ENCODE measurements at regions not wholly inside any gene's neighbourhood (a gene's known extent, or its start where the extent isn't known, plus 50 kb on each side); places are given as distances from the start of the nearest gene placed in this dataset.
"Not testable (repeated sequence)": the region's sequence is repeated elsewhere in the genome, so short reads cannot be mapped to it uniquely, and the experiment has no call there.

DNA sequence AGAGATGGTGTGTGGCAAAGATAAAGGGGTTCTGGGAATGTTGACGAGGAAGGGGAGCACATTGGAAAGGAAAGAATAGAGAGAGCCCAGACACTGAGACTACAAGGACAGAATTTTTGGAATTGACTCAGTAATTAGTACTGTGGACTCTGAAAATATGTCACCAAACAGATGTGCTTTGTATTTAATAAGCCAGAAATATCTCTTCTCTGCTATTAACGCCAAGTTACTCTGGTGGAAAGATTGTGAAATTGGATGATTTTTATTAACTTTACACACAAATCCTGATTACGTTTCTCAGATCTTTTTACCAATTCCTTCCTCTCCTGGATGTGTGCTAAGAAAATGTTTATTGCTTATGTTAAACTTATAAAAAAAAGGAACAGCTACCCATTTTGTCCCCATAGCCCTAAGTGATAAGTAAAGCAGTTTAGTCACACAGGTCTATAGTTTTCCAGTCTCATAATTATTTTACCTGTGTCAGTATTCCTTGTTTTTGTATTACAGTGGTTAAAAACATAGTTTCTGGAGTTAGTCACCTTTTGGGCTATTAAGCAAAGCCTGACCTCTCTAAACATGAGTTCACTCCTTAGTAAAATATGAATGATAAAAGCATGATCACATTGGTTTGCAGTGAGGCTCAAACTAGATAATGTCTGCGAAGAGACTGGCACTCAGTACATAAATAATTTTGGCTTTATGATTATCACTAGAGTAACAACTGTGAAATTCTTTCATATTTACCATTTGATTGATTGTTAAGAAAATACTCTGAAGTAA, 1068.3 kb downstream of the STIM2 start:
- H3K27me3 Mint-ChIP-seq = no peaks in the 10 kb centered on the region
- H3K4me1 Mint-ChIP-seq (ENCODE audit: low read depth) = no peaks in the 10 kb centered on the region
- no peak overlapping the region for H3K27ac Mint-ChIP-seq
- no peaks in the 10 kb centered on the region for H3K36me3 Mint-ChIP-seq (ENCODE audit: low read depth)
- no peak for DNase-seq
- no peak overlapping the region for H3K4me3 Mint-ChIP-seq
- H3K9me3 Mint-ChIP-seq = peaks cover 15% of the 10 kb centered on the region

DNA sequence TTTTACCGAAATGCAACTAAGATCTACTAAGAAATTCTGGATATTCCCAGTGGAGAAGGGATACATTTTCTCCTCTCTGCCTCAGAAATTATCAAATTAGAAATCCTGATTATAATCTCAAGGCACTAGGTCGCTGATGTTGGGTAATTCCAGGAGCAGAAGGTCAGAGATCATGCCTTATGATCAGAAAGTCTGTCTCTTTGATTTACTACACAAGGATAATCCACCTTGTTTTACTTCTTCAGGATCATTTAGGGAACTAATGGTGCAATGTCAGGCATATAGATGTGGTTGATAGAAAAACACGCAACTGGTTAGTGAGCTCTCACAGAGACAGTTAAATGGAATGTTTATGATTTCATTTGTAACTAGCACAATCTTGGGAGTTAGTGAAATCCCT, 1069.7 kb downstream of the STIM2 start:
- H3K4me3 Mint-ChIP-seq = no peak overlapping the region
- no peaks in the 10 kb centered on the region for H3K36me3 Mint-ChIP-seq (ENCODE audit: low read depth)
- no peaks in the 10 kb centered on the region for H3K27me3 Mint-ChIP-seq

DNA sequence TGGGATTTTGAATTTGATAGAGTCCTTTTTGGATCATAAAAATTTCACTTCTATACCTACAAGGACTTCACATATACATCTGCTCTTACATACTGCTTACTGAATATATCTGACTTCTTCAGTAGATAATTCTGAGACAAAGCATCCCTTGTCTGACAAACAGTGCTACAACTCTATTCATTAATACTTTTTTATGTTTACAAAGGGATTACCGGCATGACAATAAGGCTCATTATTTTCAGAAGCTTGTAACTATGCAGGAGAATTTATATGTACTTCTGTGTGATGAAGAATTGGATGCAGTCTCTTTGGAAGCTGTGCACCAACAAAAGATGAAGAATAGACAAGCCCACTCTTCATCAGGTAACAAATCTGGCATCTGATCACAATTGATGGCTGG, 1070.3 kb downstream of the STIM2 start:
- no peaks in the 10 kb centered on the region for H3K4me1 Mint-ChIP-seq (ENCODE audit: low read depth)
- no peak for DNase-seq
- H3K27me3 Mint-ChIP-seq = no peaks in the 10 kb centered on the region
- H3K4me3 Mint-ChIP-seq = no peak overlapping the region
- H3K9me3 Mint-ChIP-seq = peaks cover 18% of the 10 kb centered on the region
- no peaks in the 10 kb centered on the region for H3K36me3 Mint-ChIP-seq (ENCODE audit: low read depth)
- H3K27ac Mint-ChIP-seq = no peak overlapping the region

More for the DNA sequence above, 1069.7 kb downstream of the STIM2 start:
- Mint-ChIP-seq H3K9me3 (peaks cover 15% of the 10 kb centered on the region), H3K4me1 (ENCODE audit: low read depth) (no peaks in the 10 kb centered on the region), H3K27ac (no peak overlapping the region)
- no peak for DNase-seq

DNA sequence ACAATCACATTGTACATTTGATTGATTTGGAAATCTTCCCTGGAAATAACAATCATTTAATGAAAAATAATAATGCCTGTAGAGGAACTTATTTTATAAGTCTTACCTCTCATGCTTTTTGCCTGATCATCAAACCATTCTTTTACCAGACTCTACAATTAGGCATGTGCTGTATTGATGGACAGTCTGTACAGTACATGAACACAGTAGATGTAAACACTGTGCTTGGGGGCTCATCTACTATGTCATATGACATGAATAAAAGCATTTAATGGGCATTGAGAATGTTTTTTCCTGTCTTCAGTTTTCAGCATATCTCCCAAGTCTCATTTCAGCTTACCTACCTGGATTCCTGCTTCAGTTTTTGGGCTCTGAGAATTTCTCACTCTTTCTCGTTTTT, 1070.9 kb downstream of the STIM2 start:
- no peak overlapping the region for H3K4me3 Mint-ChIP-seq
- H3K9me3 Mint-ChIP-seq = peaks cover 16% of the 10 kb centered on the region
- H3K36me3 Mint-ChIP-seq (ENCODE audit: low read depth) = no peaks in the 10 kb centered on the region
- no peak for DNase-seq
- no peaks in the 10 kb centered on the region for H3K4me1 Mint-ChIP-seq (ENCODE audit: low read depth)
- H3K27me3 Mint-ChIP-seq = no peaks in the 10 kb centered on the region
- H3K27ac Mint-ChIP-seq = no peak overlapping the region

DNA sequence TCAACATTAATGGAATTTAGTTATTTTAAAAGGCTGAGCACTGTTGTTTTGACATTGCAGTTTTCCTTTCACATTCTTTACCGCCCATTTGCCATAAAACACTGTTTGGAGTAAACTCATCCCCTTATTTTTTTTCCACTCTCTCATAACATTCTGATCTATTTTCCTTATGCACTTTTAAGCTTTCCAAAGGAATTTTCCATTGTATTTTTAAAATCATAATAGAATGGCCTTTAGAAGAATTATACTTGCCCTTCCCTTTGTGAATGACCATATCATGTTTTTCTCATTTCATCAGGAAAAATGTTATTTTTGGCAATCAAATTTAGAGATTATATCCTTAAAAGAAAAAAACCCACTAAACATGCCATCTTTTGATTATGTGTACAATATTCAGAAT, 1074.2 kb downstream of the STIM2 start:
- Mint-ChIP-seq H3K9me3 (peaks cover 11% of the 10 kb centered on the region), H3K4me1 (ENCODE audit: low read depth) (no peaks in the 10 kb centered on the region), H3K27me3 (no peaks in the 10 kb centered on the region), H3K27ac (no peak overlapping the region), H3K4me3 (no peak overlapping the region), H3K36me3 (ENCODE audit: low read depth) (no peaks in the 10 kb centered on the region)
- DNase-seq = no peak

DNA sequence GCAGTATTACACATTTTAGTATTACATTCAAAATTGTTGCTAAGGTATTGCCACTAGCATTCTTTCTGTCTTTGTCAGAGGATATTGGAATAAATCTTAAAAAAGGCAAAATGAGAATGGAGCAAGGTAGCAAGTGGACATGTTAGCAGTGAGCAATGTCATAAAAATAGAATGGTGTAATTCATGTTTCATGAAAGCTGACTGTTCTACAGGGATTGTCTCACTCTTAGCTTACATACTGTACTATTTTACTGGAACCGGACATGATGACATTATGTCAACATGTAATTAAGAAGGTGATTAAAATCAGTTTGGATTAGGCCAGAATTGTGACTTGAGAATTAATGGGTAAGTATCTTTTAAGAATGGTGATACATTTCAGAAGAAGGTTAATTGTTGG, 1086.2 kb downstream of the STIM2 start:
- Mint-ChIP-seq H3K27ac (no peak overlapping the region), H3K4me3 (no peak overlapping the region), H3K36me3 (ENCODE audit: low read depth) (no peaks in the 10 kb centered on the region), H3K9me3 (peaks cover 12% of the 10 kb centered on the region), H3K27me3 (no peaks in the 10 kb centered on the region), H3K4me1 (ENCODE audit: low read depth) (no peaks in the 10 kb centered on the region)
- no peak for DNase-seq

DNA sequence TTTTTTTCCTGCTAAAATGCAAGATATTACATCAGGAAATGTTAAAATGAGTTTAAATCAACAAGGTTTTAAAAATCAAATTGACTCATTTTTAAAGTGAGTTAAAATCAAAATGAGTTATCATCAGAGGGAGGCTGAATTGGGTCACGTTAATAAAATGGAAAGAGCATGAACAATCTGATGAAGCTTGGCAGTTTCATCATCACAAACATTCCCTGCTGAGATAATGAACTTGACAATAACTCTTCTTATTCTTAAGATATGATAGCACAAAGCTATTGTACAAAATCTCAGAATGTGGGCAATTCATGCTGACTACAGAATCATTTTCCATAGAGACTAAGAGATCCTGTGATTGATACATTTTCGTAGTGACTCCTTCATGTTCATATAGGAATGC, 1086.7 kb downstream of the STIM2 start:
- Mint-ChIP-seq H3K27me3 (no peaks in the 10 kb centered on the region), H3K9me3 (peaks cover 12% of the 10 kb centered on the region), H3K36me3 (ENCODE audit: low read depth) (no peaks in the 10 kb centered on the region), H3K4me1 (ENCODE audit: low read depth) (no peaks in the 10 kb centered on the region), H3K27ac (no peak overlapping the region), H3K4me3 (no peak overlapping the region)
- no peak for DNase-seq

DNA sequence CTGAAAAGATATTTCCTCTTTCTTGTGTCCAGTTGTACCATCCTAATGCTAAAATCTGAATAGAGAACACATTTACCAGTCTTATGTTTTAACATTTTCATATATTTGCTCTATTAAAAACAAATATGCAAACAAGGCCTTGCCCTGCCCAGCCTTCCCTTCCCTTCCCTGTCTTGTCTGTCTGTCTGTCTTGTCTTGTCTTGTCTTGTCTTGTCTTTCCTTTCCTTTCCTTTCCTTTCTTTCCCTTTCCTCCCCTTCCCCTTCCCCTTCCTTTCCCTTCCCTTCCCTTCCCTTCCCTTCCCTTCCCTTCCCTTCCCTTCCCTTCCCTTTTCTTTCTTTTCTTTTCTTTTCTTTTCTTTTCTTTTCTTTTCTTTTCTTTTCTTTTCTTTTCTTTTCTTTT, 1103.5 kb downstream of the STIM2 start:
- Mint-ChIP-seq H3K27ac (no peak overlapping the region), H3K27me3 (no peaks in the 10 kb centered on the region), H3K36me3 (ENCODE audit: low read depth) (no peaks in the 10 kb centered on the region), H3K4me3 (no peak overlapping the region), H3K9me3 (peaks cover 12% of the 10 kb centered on the region), H3K4me1 (ENCODE audit: low read depth) (no peaks in the 10 kb centered on the region)
- no peak for DNase-seq

DNA sequence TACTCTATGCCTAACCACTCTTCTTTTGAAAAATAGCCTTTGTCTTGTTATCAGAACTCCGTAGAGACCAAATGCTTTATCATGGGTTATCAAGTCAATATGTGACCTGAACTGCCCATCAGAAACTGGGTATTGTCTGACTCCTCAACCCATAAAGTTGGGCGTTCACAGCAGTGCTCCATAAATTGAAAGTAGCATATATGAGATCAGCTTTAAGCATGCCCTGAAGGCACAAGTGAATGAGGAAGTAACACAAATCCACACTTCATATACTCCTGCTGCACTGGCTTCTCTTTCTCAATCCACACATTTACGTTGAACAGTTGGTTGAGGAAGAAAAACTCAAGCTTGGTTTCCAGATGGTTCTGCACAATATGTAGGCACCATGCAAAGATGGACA, 1106.0 kb downstream of the STIM2 start:
- no peaks in the 10 kb centered on the region for H3K36me3 Mint-ChIP-seq (ENCODE audit: low read depth)
- H3K27ac Mint-ChIP-seq = no peak overlapping the region
- no peak overlapping the region for H3K4me3 Mint-ChIP-seq
- DNase-seq = no peak
- H3K27me3 Mint-ChIP-seq = no peaks in the 10 kb centered on the region
- no peaks in the 10 kb centered on the region for H3K4me1 Mint-ChIP-seq (ENCODE audit: low read depth)
- peaks cover 8% of the 10 kb centered on the region for H3K9me3 Mint-ChIP-seq

DNA sequence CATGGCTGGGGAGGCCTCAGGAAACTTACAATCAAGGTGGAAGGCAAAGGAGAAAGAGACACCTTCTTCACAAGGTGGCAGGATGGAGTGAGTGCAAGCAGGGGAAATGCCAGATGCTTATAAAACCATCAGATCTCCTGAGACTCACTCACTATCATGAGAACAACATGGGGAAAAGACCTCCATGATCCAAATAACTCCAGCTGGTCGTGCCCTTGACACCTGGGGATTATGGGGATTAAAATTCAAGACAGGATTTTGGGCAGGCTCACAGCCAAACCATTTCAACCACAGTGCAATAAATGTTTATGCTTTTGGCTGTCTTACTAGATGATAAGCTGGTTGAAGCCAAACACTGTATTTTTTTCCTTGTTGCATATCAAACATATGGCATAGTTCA, 1112.4 kb downstream of the STIM2 start:
- Mint-ChIP-seq H3K27ac (no peak overlapping the region), H3K4me1 (ENCODE audit: low read depth) (no peaks in the 10 kb centered on the region), H3K27me3 (no peaks in the 10 kb centered on the region), H3K36me3 (ENCODE audit: low read depth) (no peaks in the 10 kb centered on the region), H3K9me3 (peaks cover 12% of the 10 kb centered on the region), H3K4me3 (no peak overlapping the region)
- DNase-seq = no peak

DNA sequence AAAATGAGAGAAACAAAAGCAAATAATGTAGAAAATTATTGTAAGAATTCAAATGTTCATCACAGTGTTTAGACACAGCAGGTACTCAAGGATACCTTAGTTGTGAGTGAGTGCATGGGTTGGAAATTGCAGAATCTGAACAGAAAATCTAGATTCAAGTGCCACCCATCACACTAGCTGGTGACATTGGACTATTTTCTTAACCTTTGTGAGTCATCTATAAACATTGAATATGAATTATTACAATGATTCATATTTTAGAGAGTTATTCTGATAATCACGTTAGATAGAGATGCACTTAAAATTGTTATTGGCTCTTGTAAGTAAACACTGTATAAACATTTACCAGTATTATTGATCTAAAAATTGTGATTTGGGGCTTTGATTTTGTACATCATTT, 1113.1 kb downstream of the STIM2 start:
- Mint-ChIP-seq H3K4me1 (ENCODE audit: low read depth) (no peaks in the 10 kb centered on the region), H3K4me3 (no peak overlapping the region), H3K27ac (no peak overlapping the region), H3K9me3 (peaks cover 11% of the 10 kb centered on the region), H3K27me3 (no peaks in the 10 kb centered on the region), H3K36me3 (ENCODE audit: low read depth) (no peaks in the 10 kb centered on the region)
- DNase-seq = no peak

DNA sequence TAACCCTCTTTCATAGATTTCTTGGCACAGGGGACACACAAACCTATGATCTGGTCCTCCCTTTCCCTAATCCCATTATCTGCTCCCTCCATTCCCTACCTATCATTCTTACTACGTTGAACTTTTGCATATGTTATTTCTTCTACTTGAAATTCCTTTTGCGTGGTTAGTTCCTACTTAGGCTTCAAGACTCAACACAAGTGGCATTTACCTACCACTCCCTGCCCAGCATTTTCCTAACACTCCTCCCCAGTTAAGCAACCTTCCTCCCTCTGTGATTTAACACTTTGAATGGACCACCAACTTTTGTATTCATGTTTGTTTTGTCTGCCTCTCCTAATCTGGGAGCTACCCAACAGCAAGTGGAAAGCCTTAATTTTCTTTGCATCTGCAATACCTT, 1113.7 kb downstream of the STIM2 start:
- no peak for DNase-seq
- peaks cover 17% of the 10 kb centered on the region for H3K9me3 Mint-ChIP-seq

DNA sequence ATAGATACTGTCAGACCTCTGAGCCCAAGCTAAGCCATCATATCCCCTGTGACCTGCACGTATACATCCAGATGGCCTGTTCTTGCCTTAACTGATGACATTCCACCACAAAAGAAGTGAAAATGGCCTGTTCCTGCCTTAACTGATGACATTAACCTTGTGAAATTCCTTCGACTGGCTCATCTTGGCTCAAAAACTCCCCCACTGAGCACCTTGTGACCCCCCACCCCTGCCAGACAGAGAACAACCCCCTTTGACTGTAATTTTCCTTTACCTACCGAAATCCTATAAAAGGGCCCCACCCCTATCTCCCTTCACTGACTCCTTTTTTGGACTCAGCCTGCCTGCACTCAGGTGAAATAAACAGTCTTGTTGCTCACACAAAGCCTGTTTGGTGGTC, 1114.2 kb downstream of the STIM2 start:
- H3K27ac Mint-ChIP-seq; H3K27me3 Mint-ChIP-seq; DNase-seq; H3K4me3 Mint-ChIP-seq; H3K4me1 Mint-ChIP-seq (ENCODE audit: low read depth); H3K36me3 Mint-ChIP-seq (ENCODE audit: low read depth): not testable (repeated sequence)
- peaks cover 17% of the 10 kb centered on the region for H3K9me3 Mint-ChIP-seq

More for the DNA sequence above, 1113.7 kb downstream of the STIM2 start:
- no peaks in the 10 kb centered on the region for H3K4me1 Mint-ChIP-seq (ENCODE audit: low read depth)
- H3K27ac Mint-ChIP-seq = no peak overlapping the region
- no peaks in the 10 kb centered on the region for H3K36me3 Mint-ChIP-seq (ENCODE audit: low read depth)
- H3K4me3 Mint-ChIP-seq = no peak overlapping the region
- no peaks in the 10 kb centered on the region for H3K27me3 Mint-ChIP-seq

DNA sequence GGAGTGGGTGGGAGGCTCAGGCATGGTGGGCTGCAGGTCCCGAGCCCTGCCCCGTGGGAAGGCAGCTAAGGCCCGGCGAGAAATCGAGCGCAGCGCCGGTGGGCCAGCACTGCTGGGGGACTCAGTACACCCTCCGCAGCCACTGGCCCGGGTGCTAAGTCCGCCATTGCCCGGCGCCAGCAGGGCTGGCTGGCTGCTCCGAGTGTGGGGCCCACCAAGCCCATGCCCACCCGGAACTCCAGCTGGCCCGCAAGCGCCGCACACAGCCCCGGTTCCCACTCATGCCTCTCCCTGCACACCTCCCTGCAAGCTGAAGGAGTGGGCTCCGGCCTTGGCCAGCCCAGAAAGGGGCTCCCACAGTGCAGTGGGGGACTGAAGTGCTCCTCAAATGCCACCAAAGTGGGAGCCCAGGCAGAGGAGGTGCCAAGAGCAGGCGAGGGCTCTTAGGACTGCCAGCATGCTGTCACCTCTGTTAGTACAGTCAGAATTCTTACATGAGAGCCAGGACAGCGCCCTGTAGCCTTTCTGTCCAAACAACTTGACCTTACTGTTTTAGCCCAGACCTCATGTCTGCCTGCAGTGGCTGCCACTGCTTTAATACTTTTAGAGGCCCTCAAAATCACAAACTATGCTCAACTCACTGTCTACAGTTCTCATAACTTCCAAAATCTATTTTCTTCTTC, 1117.9 kb downstream of the STIM2 start:
- not testable (repeated sequence) for H3K27me3 Mint-ChIP-seq; H3K27ac Mint-ChIP-seq; H3K4me1 Mint-ChIP-seq (ENCODE audit: low read depth); DNase-seq; H3K36me3 Mint-ChIP-seq (ENCODE audit: low read depth); H3K4me3 Mint-ChIP-seq
- H3K9me3 Mint-ChIP-seq = peaks cover 17% of the 10 kb centered on the region

DNA sequence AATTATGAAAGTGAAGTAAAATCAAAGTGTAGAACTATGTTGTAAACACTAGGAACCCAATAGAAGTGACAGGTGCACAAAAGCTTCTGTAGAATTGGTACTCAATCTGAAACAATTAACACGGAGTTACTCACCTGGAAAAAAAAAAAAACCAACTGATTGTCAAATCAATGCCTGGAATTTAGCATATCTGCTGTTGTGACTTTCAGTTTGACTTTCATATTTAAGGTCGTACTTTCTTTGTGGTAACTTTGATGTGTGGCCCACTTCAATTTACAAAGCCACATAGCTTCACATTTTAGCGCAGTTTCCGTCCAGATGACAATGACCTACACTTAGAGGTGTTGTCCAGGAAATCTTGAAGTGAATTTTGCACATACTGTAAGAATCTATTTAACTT, 1124.9 kb downstream of the STIM2 start:
- no peak overlapping the region for H3K27ac Mint-ChIP-seq
- H3K4me1 Mint-ChIP-seq (ENCODE audit: low read depth) = no peaks in the 10 kb centered on the region
- DNase-seq = no peak
- H3K27me3 Mint-ChIP-seq = no peaks in the 10 kb centered on the region
- H3K36me3 Mint-ChIP-seq (ENCODE audit: low read depth) = no peaks in the 10 kb centered on the region
- no peak overlapping the region for H3K4me3 Mint-ChIP-seq
- no peaks in the 10 kb centered on the region for H3K9me3 Mint-ChIP-seq
